Gastroesophageal sphincter (tissue), 4 donors: ENCODE measurements at regions not wholly inside any gene's neighbourhood (a gene's known extent, or its start where the extent isn't known, plus 50 kb on each side); places are given as distances from the start of the nearest gene placed in this dataset.

Experiments used
- ATAC-seq: fragments of 150-250 bp; one replicate; pipeline ENCODE4 v1.9.1; 2016; ENCODE audit warnings: mild to moderate bottlenecking, moderate library complexity
- H3K27ac ChIP-seq, 4 donors: fragments of 200-600 bp; sonication (generic) in 3 of 4; 1 replicate in 3 of 4; 2 replicates in 1 of 4; pipeline ENCODE4 v1.5.1; 2016 to 2019
- H3K27me3 ChIP-seq: fragments of 200-600 bp; sonication (generic); one replicate; pipeline ENCODE4 v1.5.1; 2019
- H3K36me3 ChIP-seq, 2 donors: fragments of 200-600 bp; sonication (generic); one replicate each; pipeline ENCODE4 v1.5.1; 2019; ENCODE audit warnings: control low read depth in 1 of 2
- H3K4me1 ChIP-seq, 3 donors: fragments of 200-600 bp; sonication (generic); 1 replicate in 2 of 3; 2 replicates in 1 of 3; pipeline ENCODE4 v1.5.1; 2016 to 2019; ENCODE audit warnings: control low read depth in 2 of 3
- H3K4me3 ChIP-seq, 2 donors: fragments of 200-600 bp; sonication (generic); one replicate each; pipeline ENCODE4 v1.5.1; 2019; ENCODE audit warnings: mild to moderate bottlenecking in 1 of 2, moderate library complexity in 1 of 2
- H3K9me3 ChIP-seq, 3 donors: fragments of 200-600 bp; sonication (generic); one replicate each; pipeline ENCODE4 v1.5.1; 2017 to 2019; ENCODE audit warnings: control low read depth in 2 of 3
- CTCF ChIP-seq, 4 experiments: fragments of 200-600 bp in 2 of 4; fragments of 450-650 bp in 2 of 4; sonication (generic) in 1 of 4; IDR thresholded peaks; one replicate each; pipeline ENCODE4 v1.5.1; 2017 to 2019; ENCODE audit warnings: antibody characterized with exemption in 4 of 4, mild to moderate bottlenecking in 2 of 4, moderate library complexity in 2 of 4
- EP300 ChIP-seq: sonication (generic); formaldehyde crosslinking; IDR thresholded peaks from one replicate; pipeline ENCODE4 v1.6.1; 2017; ENCODE audit warnings: antibody characterized with exemption, mild to moderate bottlenecking
- POLR2A ChIP-seq, 2 donors: fragments of 450-650 bp; IDR thresholded peaks; one replicate each; pipeline ENCODE4 v1.6.1; 2017; ENCODE audit warnings: antibody characterized with exemption in 2 of 2, mild to moderate bottlenecking in 2 of 2, moderate library complexity in 1 of 2
- POLR2AphosphoS5 ChIP-seq: sonication (generic); formaldehyde crosslinking; IDR thresholded peaks from one replicate; pipeline ENCODE4 v1.6.1; 2017; ENCODE audit warnings: antibody characterized with exemption
- WGBS, 2 donors: methylation state at CpG; one replicate each; pipeline ENCODE4 v1.1.5; 2018; ENCODE audit warnings: low coverage in 1 of 2; 5-methylcytosine and 5-hydroxymethylcytosine counted together

GRCh38 chr12:59020073-59020946 is 100.0 kb upstream of the LRIG3 start:
- H3K9me3 ChIP-seq = no peaks in the 10 kb centered on the region
- H3K27ac ChIP-seq = no peak overlapping the region
- TF ChIP-seq POLR2A (IDR thresholded peaks at IDR 0.05) (no peak), POLR2AphosphoS5 (no peak), EP300 (no peak), CTCF (IDR thresholded peaks at IDR 0.05) (no peak)
- H3K36me3 ChIP-seq = no peaks in the 10 kb centered on the region
- no peak overlapping the region for H3K4me3 ChIP-seq
- 85 to 88% methylated on average over 12 to 14 of the region's 14 CpGs for WGBS, 2 donors
- H3K4me1 ChIP-seq = no peaks in the 10 kb centered on the region
- H3K27me3 ChIP-seq = no peaks in the 10 kb centered on the region
- no peak for ATAC-seq

- 100% methylated on average over 1 of the region's 1 CpG; no CpG with 5 or more reads in 1 of the 2 donors for whole genome bisulfite sequencing, 2 donors
- H3K36me3 ChIP-seq = no peaks in the 10 kb centered on the region
- no peaks in the 10 kb centered on the region for H3K9me3 ChIP-seq
- H3K4me3 ChIP-seq = no peak overlapping the region
- no peak overlapping the region for H3K27ac ChIP-seq
- H3K27me3 ChIP-seq = no peaks in the 10 kb centered on the region
- no peak for ATAC-seq
- TF ChIP-seq EP300 (no peak), CTCF (IDR thresholded peaks at IDR 0.05) (no peak), POLR2AphosphoS5 (no peak), POLR2A (IDR thresholded peaks at IDR 0.05) (no peak)
- no peaks in the 10 kb centered on the region for H3K4me1 ChIP-seq
Observed at GRCh38 chr12:59014885-59015284, 94.6 kb upstream of the LRIG3 start.

- TF ChIP-seq EP300 (no peak), POLR2AphosphoS5 (no peak)
- 83% methylated on average over 2 to 3 of the region's 3 CpGs for WGBS, 2 donors
Observed at GRCh38 chr12:59010941-59011340, 90.6 kb upstream of the LRIG3 start.

GRCh38 chr12:59010118-59010517 is 89.8 kb upstream of the LRIG3 start:
- 90 to 96% methylated on average over 5 of the region's 5 CpGs for WGBS, 2 donors
- H3K36me3 ChIP-seq = no peaks in the 10 kb centered on the region
- H3K4me1 ChIP-seq = no peaks in the 10 kb centered on the region
- no peak for ATAC-seq
- no peaks in the 10 kb centered on the region for H3K27me3 ChIP-seq
- H3K27ac ChIP-seq = no peak overlapping the region
- TF ChIP-seq POLR2A (IDR thresholded peaks at IDR 0.05) = no peak
- no peak for TF ChIP-seq EP300
- TF ChIP-seq CTCF (IDR thresholded peaks at IDR 0.05) = no peak
- TF ChIP-seq POLR2AphosphoS5 = no peak
- H3K9me3 ChIP-seq = no peaks in the 10 kb centered on the region
- no peak overlapping the region for H3K4me3 ChIP-seq

More at GRCh38 chr12:59010941-59011340, 90.6 kb upstream of the LRIG3 start:
- no peaks in the 10 kb centered on the region for H3K36me3 ChIP-seq
- no peak overlapping the region for H3K4me3 ChIP-seq
- H3K27ac ChIP-seq = no peak overlapping the region
- H3K9me3 ChIP-seq = no peaks in the 10 kb centered on the region
- no peak for ATAC-seq
- no peaks in the 10 kb centered on the region for H3K4me1 ChIP-seq
- no peaks in the 10 kb centered on the region for H3K27me3 ChIP-seq

GRCh38 chr12:59007620-59008019 is 87.3 kb upstream of the LRIG3 start:
- Histone ChIP-seq H3K4me3 (no peak overlapping the region), H3K9me3 (no peaks in the 10 kb centered on the region), H3K36me3 (no peaks in the 10 kb centered on the region), H3K27me3 (no peaks in the 10 kb centered on the region), H3K27ac (no peak overlapping the region), H3K4me1 (no peaks in the 10 kb centered on the region)
- no peak for ATAC-seq
- WGBS, 2 donors = 37 to 43% methylated on average over 2 to 3 of the region's 3 CpGs
- TF ChIP-seq EP300 (no peak), POLR2AphosphoS5 (no peak), CTCF (IDR thresholded peaks at IDR 0.05) (no peak), POLR2A (IDR thresholded peaks at IDR 0.05) (no peak)
